ENCODE measurements at regions not wholly inside any gene's neighbourhood (a gene's known extent, or its start where the extent isn't known, plus 50 kb on each side); places are given as distances from the start of the nearest gene placed in this dataset.
A peak's percentile ranks its signal among the peaks of the same experiment; 100 is the strongest.
"Not testable (repeated sequence)": the region's sequence is repeated elsewhere in the genome, so short reads cannot be mapped to it uniquely, and the experiment has no call there.

DNA sequence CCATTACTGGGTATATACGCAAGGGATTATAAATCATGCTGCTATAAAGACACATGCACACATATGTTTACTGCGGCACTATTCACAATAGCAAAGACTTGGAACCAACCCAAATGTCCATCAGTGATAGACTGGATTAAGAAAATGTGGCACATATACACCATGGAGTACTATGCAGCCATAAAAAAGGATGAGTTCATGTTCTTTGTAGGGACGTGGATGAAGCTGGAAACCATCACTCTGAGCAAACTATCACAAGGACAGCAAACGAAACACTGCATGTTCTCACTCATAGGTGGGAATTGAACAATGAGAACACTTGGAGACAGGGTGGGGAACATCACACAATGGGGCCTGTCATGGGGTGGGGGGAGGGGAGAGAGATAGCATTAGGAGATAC, 313.3 kb upstream of the ADAMTS9 start:
- H3K27me3 ChIP-seq (ENCODE audit: control insufficient read depth in 5 of 5, insufficient read depth in 4 of 5, low read length in 5 of 5); H3K9me3 ChIP-seq (ENCODE audit: control insufficient read depth in 5 of 5, low read length in 5 of 5); H3K9ac ChIP-seq (ENCODE audit: low read length in 5 of 5); H3K4me3 ChIP-seq (ENCODE audit: low read depth in 1 of 5, low read length in 5 of 5); H3K36me3 ChIP-seq (ENCODE audit: control insufficient read depth in 5 of 5, insufficient read depth in 5 of 5, low read length in 5 of 5); H3K27ac ChIP-seq (ENCODE audit: low read depth, low read length): not testable (repeated sequence)
- H3K4me1 ChIP-seq (ENCODE audit: control insufficient read depth in 5 of 5, insufficient read depth in 5 of 5, low read length in 5 of 5), result peaks cover 0 to 12% (median 4%) of the 10 kb centered on the region in 5 donors

DNA sequence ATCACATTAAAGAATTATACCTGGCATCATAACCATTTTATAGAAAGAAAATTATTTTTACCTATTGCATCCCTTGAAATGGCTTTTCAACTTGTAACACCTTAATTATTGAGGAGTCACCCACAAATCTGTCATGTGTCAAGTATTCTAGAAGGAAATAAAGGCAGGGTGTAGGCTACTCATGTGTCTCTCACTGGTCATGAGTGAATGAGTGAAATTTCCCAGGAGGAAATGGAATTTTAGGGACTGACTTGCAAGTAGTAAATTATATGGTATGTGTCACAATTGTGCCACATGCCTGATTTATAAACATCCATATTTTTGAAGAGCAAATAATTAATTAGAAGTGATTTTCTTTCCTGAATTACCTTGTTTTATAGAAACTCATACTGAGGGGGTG, 310.5 kb upstream of the ADAMTS9 start:
- H3K36me3 ChIP-seq (ENCODE audit: control insufficient read depth in 5 of 5, insufficient read depth in 5 of 5, low read length in 5 of 5), result no peaks in the 10 kb centered on the region
- H3K4me1 ChIP-seq (ENCODE audit: control insufficient read depth in 5 of 5, insufficient read depth in 5 of 5, low read length in 5 of 5), result peaks cover 0 to 27% (median 6%) of the 10 kb centered on the region in 5 donors
- H3K27me3 ChIP-seq (ENCODE audit: control insufficient read depth in 5 of 5, insufficient read depth in 4 of 5, low read length in 5 of 5), result no peaks in the 10 kb centered on the region
- no peak overlapping the region for H3K27ac ChIP-seq (ENCODE audit: low read depth, low read length)
- no peaks in the 10 kb centered on the region for H3K9me3 ChIP-seq (ENCODE audit: control insufficient read depth in 5 of 5, low read length in 5 of 5)
- no peak overlapping the region for H3K9ac ChIP-seq (ENCODE audit: low read length in 5 of 5)
- H3K4me3 ChIP-seq (ENCODE audit: low read depth in 1 of 5, low read length in 5 of 5), result no peak overlapping the region

DNA sequence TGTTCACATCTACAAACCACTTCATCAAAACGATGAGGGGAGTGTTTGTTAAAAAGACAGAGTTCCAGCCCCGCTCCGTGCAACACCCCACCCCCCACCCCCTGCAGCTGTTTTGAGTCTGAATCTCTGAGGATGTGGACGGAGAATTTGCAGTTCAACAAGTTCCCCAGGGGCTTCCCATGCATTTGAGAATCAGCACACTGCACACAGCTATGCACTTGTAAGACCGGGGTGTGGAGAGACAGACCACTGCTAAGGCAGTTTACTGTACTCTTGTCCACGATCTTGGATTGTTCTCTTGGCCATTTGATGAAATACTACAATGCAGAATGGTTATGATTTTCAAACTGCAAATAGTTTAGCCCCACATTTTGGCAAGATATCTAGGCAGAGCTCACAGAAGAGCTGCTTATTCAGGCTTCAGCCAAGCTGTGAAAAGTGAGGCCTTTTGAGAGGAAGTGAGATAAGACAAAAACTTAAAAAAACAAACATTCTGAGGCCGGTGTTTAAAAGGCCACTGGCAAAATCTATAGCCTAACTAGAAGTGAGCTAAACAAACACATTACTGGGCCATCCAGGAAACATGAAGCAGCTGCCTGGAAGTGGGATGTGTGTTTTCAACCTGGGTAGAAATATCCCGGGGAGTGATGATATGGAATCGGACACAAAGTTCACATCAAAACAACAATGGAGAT, 308.2 kb upstream of the ADAMTS9 start:
- H3K9ac ChIP-seq (ENCODE audit: low read length in 5 of 5), result no peak overlapping the region
- H3K27ac ChIP-seq (ENCODE audit: low read depth, low read length), result peak overlapping the region; percentile 52
- H3K27me3 ChIP-seq (ENCODE audit: control insufficient read depth in 5 of 5, insufficient read depth in 4 of 5, low read length in 5 of 5), result no peaks in the 10 kb centered on the region
- no peaks in the 10 kb centered on the region for H3K36me3 ChIP-seq (ENCODE audit: control insufficient read depth in 5 of 5, insufficient read depth in 5 of 5, low read length in 5 of 5)
- H3K9me3 ChIP-seq (ENCODE audit: control insufficient read depth in 5 of 5, low read length in 5 of 5), result no peaks in the 10 kb centered on the region
- no peak overlapping the region for H3K4me3 ChIP-seq (ENCODE audit: low read depth in 1 of 5, low read length in 5 of 5)
- peaks cover 0 to 34% (median 12%) of the 10 kb centered on the region in 5 donors for H3K4me1 ChIP-seq (ENCODE audit: control insufficient read depth in 5 of 5, insufficient read depth in 5 of 5, low read length in 5 of 5)

DNA sequence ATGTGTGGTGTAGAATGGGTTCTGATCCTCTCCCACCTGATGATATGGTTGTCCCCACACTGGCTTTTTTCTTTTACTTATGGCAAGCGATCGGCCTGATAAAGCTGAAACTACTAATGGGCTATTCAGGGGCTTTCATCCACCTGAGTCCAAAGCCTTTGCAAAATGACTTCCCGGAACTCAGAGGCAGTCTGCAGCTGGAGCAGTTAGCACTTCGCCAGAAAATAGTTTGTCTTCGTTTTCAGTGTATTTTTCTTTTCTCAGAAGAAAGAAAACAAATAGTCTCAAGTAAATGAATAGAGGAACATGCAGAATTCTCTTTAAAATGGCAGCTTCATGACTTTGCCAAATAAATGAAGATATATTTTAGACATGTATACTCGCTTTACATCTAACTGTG, 306.0 kb upstream of the ADAMTS9 start:
- H3K9me3 ChIP-seq (ENCODE audit: control insufficient read depth in 5 of 5, low read length in 5 of 5), result no peaks in the 10 kb centered on the region
- no peak overlapping the region for H3K9ac ChIP-seq (ENCODE audit: low read length in 5 of 5)
- no peak overlapping the region for H3K27ac ChIP-seq (ENCODE audit: low read depth, low read length)
- H3K27me3 ChIP-seq (ENCODE audit: control insufficient read depth in 5 of 5, insufficient read depth in 4 of 5, low read length in 5 of 5), result no peaks in the 10 kb centered on the region
- no peaks in the 10 kb centered on the region for H3K36me3 ChIP-seq (ENCODE audit: control insufficient read depth in 5 of 5, insufficient read depth in 5 of 5, low read length in 5 of 5)
- H3K4me3 ChIP-seq (ENCODE audit: low read depth in 1 of 5, low read length in 5 of 5), result no peak overlapping the region
- H3K4me1 ChIP-seq (ENCODE audit: control insufficient read depth in 5 of 5, insufficient read depth in 5 of 5, low read length in 5 of 5), result peaks cover 0 to 34% (median 12%) of the 10 kb centered on the region in 5 donors

DNA sequence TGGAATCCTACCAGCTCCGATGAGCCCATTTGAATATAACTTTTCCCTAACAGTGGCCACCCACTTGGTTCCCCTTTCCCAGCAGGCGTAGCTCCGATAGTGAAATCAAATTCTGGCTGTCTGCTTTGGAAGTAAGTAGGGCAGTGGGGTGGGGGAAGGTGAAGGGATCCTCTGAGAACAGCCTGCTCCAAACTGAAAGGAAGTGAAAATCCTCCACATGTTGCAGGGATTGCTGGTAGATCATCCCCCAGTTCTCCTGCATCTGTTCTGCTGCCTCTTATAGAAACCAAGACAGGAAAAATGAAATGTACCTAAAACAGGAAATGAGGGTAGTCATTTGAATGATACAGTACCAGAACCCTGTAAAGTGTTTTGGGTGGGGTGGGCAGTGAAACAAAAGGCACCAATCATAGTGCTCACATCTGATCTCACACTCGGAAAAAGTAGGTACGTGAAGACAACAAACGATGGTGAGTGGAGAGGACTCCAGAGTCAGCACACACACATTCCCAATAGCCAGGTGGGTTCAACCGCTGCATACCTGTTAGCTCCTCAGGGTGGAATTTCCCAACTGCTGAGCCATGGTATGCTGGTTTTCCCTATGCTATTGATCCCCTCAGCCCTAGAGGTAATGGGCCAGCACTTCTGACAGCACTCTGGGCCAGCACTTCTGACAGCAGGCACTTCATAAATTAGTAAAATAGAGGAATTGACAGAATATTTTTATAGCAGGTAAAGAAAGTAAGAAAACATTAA, 304.9 kb upstream of the ADAMTS9 start:
- peak overlapping the region in 1 of 5 donors; percentile 11 for H3K4me3 ChIP-seq (ENCODE audit: low read depth in 1 of 5, low read length in 5 of 5)
- H3K27me3 ChIP-seq (ENCODE audit: control insufficient read depth in 5 of 5, insufficient read depth in 4 of 5, low read length in 5 of 5), result no peaks in the 10 kb centered on the region
- no peak overlapping the region for H3K27ac ChIP-seq (ENCODE audit: low read depth, low read length)
- no peaks in the 10 kb centered on the region for H3K36me3 ChIP-seq (ENCODE audit: control insufficient read depth in 5 of 5, insufficient read depth in 5 of 5, low read length in 5 of 5)
- no peak overlapping the region for H3K9ac ChIP-seq (ENCODE audit: low read length in 5 of 5)
- H3K4me1 ChIP-seq (ENCODE audit: control insufficient read depth in 5 of 5, insufficient read depth in 5 of 5, low read length in 5 of 5), result peaks cover 0 to 37% (median 12%) of the 10 kb centered on the region in 5 donors
- no peaks in the 10 kb centered on the region for H3K9me3 ChIP-seq (ENCODE audit: control insufficient read depth in 5 of 5, low read length in 5 of 5)

DNA sequence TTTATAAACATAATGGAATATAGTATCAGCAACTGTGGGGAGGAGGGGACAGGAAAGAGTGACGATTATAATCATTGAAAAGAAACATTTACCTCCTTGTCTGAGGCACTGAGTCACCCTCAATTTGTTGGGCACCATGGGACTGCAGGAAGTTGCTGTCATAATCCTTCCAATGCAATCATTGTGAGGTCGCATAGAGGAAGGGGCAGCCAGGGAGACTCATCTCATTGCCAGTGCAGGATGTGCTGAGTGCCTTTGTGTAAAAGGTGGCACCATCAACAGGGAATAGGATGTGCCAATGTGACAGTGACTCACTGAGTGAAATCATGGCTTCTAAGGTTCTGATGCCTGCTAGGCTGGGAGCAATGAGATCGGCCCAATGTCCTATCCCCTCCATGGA, 300.4 kb upstream of the ADAMTS9 start:
- no peaks in the 10 kb centered on the region for H3K9me3 ChIP-seq (ENCODE audit: control insufficient read depth in 5 of 5, low read length in 5 of 5)
- no peaks in the 10 kb centered on the region for H3K36me3 ChIP-seq (ENCODE audit: control insufficient read depth in 5 of 5, insufficient read depth in 5 of 5, low read length in 5 of 5)
- no peaks in the 10 kb centered on the region for H3K27me3 ChIP-seq (ENCODE audit: control insufficient read depth in 5 of 5, insufficient read depth in 4 of 5, low read length in 5 of 5)
- H3K4me1 ChIP-seq (ENCODE audit: control insufficient read depth in 5 of 5, insufficient read depth in 5 of 5, low read length in 5 of 5), result peaks cover 0 to 10% (median 6%) of the 10 kb centered on the region in 5 donors
- H3K27ac ChIP-seq (ENCODE audit: low read depth, low read length), result no peak overlapping the region
- no peak overlapping the region for H3K4me3 ChIP-seq (ENCODE audit: low read depth in 1 of 5, low read length in 5 of 5)
- no peak overlapping the region for H3K9ac ChIP-seq (ENCODE audit: low read length in 5 of 5)

DNA sequence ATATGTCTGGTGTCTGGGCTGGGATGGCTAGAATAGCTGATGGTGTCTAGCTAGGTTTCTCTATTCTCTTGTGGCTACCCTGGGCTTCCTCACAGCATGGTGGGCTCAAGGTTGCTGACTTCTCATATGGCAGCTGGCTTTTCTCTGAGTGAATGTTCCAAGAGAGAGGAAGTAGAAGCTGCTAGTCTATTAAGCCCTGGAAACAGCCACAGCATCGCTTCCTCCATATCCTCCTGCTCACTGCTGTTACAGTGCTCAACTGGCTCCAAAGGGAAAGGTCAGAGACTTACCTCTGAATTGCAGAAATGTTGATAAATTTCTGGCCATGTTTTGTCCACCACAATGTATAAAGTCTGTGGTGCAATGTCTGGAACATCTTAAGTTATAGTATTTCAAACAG, 299.9 kb upstream of the ADAMTS9 start:
- Histone ChIP-seq H3K9me3 (ENCODE audit: control insufficient read depth in 5 of 5, low read length in 5 of 5) (no peaks in the 10 kb centered on the region), H3K36me3 (ENCODE audit: control insufficient read depth in 5 of 5, insufficient read depth in 5 of 5, low read length in 5 of 5) (no peaks in the 10 kb centered on the region), H3K27me3 (ENCODE audit: control insufficient read depth in 5 of 5, insufficient read depth in 4 of 5, low read length in 5 of 5) (no peaks in the 10 kb centered on the region), H3K4me1 (ENCODE audit: control insufficient read depth in 5 of 5, insufficient read depth in 5 of 5, low read length in 5 of 5) (peaks cover 0 to 7% (median 4%) of the 10 kb centered on the region in 5 donors), H3K9ac (ENCODE audit: low read length in 5 of 5) (no peak overlapping the region), H3K4me3 (ENCODE audit: low read depth in 1 of 5, low read length in 5 of 5) (no peak overlapping the region), H3K27ac (ENCODE audit: low read depth, low read length) (no peak overlapping the region)

DNA sequence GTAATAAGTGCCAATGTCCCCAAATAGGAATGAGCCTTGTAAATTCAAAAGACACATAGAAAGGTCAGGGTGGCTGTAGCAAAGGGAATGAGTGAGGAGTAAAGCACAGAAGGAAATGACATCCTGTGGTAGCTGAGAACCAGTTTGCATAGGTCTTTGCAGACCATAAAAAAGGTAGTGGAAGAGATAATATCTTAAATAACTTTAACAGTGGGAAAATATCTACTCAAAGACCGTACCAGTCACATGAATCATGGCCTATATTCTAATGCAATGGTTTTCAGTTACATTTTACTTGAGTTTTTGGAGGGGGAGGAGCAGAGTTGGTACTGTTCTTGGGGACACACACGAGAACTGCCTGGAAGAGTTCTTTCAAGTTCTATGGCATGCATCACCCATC, 297.3 kb upstream of the ADAMTS9 start:
- no peaks in the 10 kb centered on the region for H3K36me3 ChIP-seq (ENCODE audit: control insufficient read depth in 5 of 5, insufficient read depth in 5 of 5, low read length in 5 of 5)
- no peak overlapping the region for H3K27ac ChIP-seq (ENCODE audit: low read depth, low read length)
- H3K9me3 ChIP-seq (ENCODE audit: control insufficient read depth in 5 of 5, low read length in 5 of 5), result no peaks in the 10 kb centered on the region
- no peak overlapping the region for H3K9ac ChIP-seq (ENCODE audit: low read length in 5 of 5)
- no peak overlapping the region for H3K4me3 ChIP-seq (ENCODE audit: low read depth in 1 of 5, low read length in 5 of 5)
- no peaks in the 10 kb centered on the region for H3K27me3 ChIP-seq (ENCODE audit: control insufficient read depth in 5 of 5, insufficient read depth in 4 of 5, low read length in 5 of 5)
- peaks cover 0 to 7% (median 0%) of the 10 kb centered on the region in 5 donors for H3K4me1 ChIP-seq (ENCODE audit: control insufficient read depth in 5 of 5, insufficient read depth in 5 of 5, low read length in 5 of 5)

DNA sequence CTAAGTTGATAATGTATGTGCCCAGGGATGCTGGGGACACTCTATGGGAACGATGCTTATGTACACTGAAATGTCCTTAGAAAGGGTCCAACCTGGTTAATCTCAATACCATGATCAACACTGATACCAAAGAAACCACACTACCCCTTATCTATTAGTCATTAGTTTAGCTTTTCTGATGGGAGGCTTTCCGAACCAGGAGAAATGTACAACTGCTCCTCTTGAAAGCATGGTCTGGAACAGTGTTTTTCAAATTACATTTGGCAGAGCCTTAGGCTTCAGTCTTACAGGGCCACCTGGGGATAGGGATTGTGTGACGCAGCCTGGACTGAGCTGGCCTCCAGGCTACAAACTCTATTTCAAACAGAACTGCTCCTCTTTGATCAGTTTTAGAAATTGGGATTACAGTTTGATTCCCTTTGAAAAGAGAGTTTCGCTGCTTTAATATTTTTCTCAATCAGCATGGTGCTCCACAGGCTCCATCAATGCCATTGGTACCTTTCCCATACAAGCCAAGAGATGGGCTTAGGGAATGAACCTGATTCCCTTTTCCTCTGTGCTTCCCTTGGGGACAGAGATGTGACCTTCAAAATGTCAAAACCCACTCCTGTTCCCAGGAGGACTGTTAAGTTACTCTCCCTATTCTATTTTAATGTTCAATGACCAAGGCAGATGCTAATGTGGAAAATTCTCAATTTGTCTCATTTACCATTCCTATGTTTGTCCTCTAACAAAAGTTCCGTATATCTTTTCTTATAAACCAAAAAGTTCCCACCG, 296.0 kb upstream of the ADAMTS9 start:
- Histone ChIP-seq H3K27ac (ENCODE audit: low read depth, low read length) (no peak overlapping the region), H3K27me3 (ENCODE audit: control insufficient read depth in 5 of 5, insufficient read depth in 4 of 5, low read length in 5 of 5) (no peaks in the 10 kb centered on the region), H3K9ac (ENCODE audit: low read length in 5 of 5) (no peak overlapping the region), H3K9me3 (ENCODE audit: control insufficient read depth in 5 of 5, low read length in 5 of 5) (no peaks in the 10 kb centered on the region), H3K4me1 (ENCODE audit: control insufficient read depth in 5 of 5, insufficient read depth in 5 of 5, low read length in 5 of 5) (peaks cover 0 to 7% (median 0%) of the 10 kb centered on the region in 5 donors), H3K4me3 (ENCODE audit: low read depth in 1 of 5, low read length in 5 of 5) (no peak overlapping the region), H3K36me3 (ENCODE audit: control insufficient read depth in 5 of 5, insufficient read depth in 5 of 5, low read length in 5 of 5) (no peaks in the 10 kb centered on the region)

Measured in subcutaneous abdominal adipose tissue (tissue), 5 donors.